Skeletal muscle cell (primary cell): ENCODE measurements at regions not wholly inside any gene's neighbourhood (a gene's known extent, or its start where the extent isn't known, plus 50 kb on each side); places are given as distances from the start of the nearest gene placed in this dataset.

Source experiments
- DNase-seq: peaks from one replicate; pipeline ENCODE4 v3.0.0-alpha.2; 2010; ENCODE audit warnings: low read depth
- H3K4me3 ChIP-seq: 2 replicates; pipeline ENCODE4 v1.5.1; 2011; ENCODE audit warnings: low read depth, mild to moderate bottlenecking, control low read depth, low read length, moderate library complexity

DNA sequence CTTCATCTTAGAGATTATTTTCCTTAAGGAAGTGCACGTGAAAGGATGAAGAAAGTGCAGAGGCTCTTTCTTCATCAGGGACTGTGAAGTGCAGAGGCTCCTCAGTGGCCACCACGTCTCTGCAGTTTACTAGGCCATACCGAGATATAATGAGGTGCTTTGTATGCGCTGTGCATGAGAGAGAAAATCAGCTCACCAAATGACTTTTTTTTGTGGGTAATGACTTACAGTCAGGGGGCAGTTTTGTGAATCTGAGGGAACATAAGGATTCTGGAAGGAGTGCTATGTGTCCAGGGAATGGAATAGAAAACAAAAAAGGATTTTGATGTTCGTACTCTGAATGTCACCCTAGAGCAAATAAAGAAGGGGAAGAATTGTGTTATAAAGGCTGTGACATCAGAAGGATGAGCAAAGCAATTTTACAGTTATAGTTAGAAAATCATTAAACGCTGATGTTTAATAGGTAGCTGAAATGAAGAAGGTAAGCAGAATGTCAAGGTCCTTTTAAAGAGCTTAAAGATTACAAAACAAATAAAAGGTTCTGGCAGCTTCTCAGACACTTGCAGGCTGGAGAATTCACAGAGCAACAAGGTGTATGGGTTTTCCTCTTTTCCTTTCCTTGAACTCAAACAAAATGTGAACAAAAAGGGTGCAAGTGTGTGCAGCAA, 247.5 kb upstream of the NOVA1 start:
- no peak overlapping the region for H3K4me3 ChIP-seq
- DNase-seq, result no peak

DNA sequence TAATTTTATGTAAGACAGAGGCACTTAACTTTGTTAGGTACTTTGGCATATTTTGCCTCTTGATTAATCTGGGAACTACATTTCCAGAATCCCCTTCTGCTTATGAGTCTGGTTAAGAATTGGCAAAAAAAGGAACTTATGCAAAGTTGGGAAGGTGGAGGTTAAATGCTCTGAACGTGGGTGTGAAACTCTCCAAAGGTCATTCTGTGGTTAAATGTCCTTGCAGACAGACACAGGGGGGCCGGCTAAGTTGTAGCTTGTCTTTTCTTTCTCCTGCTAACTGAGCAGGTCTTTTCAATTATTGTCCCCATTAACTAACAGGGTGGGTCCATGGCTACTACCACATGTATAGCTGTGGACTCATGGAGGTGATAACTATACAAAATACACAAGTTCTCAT, 248.6 kb upstream of the NOVA1 start:
- no peak overlapping the region for H3K4me3 ChIP-seq
- peak; percentile 35 for DNase-seq

- H3K4me3 ChIP-seq, result no peak overlapping the region
- no peak for DNase-seq
Observed at GRCh38 chr14:26849514-26849913, 251.7 kb upstream of the NOVA1 start.

DNA sequence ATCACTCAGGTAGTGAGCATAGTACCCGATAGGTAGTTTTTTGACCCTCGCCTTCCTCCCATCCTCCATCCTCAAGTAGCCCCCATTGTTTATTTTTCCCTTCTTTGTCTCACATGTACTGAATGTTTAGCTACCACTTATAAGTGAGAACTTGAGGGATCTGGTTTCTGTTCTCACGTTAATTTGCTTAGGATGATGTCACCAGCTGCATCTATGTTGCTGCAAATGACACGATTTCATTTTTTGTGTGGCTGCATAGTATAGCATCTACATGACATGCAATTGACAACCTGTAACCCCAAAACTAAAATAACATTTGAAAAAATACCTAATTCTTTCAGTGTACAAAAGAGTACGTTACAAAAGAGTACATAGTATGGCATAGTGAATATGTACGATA, 254.0 kb upstream of the NOVA1 start:
- no peak for DNase-seq
- no peak overlapping the region for H3K4me3 ChIP-seq

GRCh38 chr14:26855077-26855753, 257.4 kb upstream of the NOVA1 start:
- no peak for DNase-seq
- H3K4me3 ChIP-seq, result no peak overlapping the region

DNA sequence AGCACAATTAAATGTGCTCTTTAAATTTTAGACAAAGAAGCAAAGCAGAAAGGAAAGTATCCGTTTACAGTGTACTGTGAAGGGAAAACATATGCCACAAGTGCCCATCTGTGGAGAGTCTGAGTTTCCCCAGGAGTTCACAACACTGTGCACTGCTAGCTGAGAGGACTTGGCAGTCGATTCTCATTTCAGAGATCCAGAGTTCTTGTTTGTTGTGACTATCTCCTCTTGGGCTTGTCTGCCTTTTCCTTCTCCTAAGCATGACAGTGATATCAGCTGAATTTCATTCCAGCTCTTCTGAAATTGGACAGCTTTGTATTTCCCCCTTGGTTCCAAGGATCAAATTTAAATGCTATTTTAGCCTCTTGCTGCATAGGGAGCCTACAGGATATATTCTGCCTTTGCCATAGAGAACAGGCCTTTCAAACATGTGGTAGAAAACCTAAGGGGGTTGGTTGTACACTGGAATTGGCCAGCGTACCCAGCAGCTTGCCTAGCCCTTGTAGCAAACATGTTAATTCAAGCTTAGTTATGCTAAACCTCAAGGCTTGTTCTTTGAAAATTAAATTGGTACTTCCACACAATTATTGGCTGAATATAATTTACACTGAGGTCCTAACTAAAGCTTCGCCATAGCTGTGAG, 259.2 kb upstream of the NOVA1 start:
- H3K4me3 ChIP-seq, result no peak overlapping the region
- DNase-seq, result no peak

DNA sequence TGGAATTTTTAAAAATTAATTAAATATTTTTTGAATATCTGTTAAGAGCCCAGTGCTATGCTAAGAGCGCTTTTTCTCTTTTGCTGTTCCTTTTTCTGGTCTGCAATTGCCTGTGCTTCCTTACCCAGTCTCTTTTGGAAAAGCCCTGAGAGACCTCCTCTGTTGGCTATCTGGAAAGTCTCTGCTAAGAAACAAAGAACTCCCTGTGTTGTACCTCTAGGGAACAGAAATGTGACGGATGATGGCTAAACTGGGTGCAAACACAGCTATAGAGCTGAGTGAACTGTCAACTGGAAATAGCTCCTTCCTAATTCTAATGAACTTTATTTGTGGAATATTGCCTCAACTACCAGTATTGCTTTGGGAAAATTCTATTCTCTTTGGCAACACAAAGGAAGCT, 261.6 kb upstream of the NOVA1 start:
- no peak for DNase-seq
- no peak overlapping the region for H3K4me3 ChIP-seq

GRCh38 chr14:26860111-26860510, 262.3 kb upstream of the NOVA1 start:
- H3K4me3 ChIP-seq, result no peak overlapping the region
- DNase-seq, result no peak

- peak; percentile 28 for DNase-seq
- no peak overlapping the region for H3K4me3 ChIP-seq
Observed at GRCh38 chr14:26863736-26864135, 265.9 kb upstream of the NOVA1 start.

GRCh38 chr14:26866721-26867120, 268.9 kb upstream of the NOVA1 start:
- no peak for DNase-seq

GRCh38 chr14:26867171-26867757, 269.4 kb upstream of the NOVA1 start:
- DNase-seq, result no peak
- H3K4me3 ChIP-seq, result no peak overlapping the region

More at GRCh38 chr14:26866721-26867120, 268.9 kb upstream of the NOVA1 start:
- H3K4me3 ChIP-seq, result no peak overlapping the region

DNA sequence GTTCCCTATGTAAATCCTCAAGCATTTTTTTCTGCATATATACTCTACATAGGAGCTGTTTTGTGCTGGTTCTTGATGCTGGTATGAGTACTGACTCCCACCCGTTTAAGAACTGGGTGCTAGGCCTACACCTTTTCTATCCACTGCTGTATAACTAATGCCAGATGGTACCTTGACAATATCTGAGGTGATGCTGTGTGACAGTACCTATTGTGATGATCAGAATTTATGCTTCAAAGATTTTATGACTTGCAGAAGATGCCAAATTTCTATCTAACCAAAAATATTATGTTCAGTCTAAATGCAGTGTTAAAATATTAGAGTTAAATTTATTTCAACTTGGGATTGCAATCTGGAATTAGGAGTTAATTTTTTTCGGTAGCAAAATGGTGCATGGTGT, 272.3 kb upstream of the NOVA1 start:
- DNase-seq, result no peak
- H3K4me3 ChIP-seq, result no peak overlapping the region

GRCh38 chr14:26870722-26871617, 273.1 kb upstream of the NOVA1 start:
- no peak overlapping the region for H3K4me3 ChIP-seq
- DNase-seq, result no peak

- DNase-seq, result peak; percentile 45
- H3K4me3 ChIP-seq, result no peak overlapping the region
Observed at GRCh38 chr14:26872515-26873361, 274.9 kb upstream of the NOVA1 start.

DNA sequence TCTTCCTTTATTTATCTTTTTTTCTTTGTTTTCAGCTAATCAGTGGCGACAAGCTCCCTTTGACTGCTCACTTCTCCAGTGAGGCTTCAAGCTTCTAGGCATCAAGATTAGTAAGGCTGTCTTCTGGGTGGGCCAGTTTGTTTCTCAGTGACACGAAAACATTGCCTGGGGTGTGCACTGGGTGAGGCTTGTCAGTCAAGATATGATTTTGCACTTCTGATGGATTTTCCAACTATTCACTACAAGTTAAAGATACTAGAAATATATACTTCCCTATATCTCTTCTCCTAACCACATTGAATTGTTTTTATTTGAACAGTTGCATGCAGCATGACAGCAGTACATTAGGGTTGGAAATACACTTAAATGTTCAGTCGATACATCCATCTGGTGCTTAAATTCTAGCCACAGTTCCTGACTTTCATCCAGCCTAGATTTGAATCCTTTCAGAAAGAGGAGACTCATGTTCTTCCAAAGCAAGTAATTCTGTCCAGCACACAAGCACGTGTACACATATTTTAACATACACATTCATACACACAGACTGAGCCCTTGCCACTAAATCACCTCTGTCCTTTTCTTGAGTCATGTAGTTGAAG, 275.6 kb upstream of the NOVA1 start:
- no peak for DNase-seq

GRCh38 chr14:26887847-26888246, 290.0 kb upstream of the NOVA1 start:
- H3K4me3 ChIP-seq, result no peak overlapping the region
- no peak for DNase-seq

More for the DNA sequence above, 275.6 kb upstream of the NOVA1 start:
- H3K4me3 ChIP-seq, result no peak overlapping the region

GRCh38 chr14:26888592-26888991, 290.8 kb upstream of the NOVA1 start:
- no peak overlapping the region for H3K4me3 ChIP-seq

DNA sequence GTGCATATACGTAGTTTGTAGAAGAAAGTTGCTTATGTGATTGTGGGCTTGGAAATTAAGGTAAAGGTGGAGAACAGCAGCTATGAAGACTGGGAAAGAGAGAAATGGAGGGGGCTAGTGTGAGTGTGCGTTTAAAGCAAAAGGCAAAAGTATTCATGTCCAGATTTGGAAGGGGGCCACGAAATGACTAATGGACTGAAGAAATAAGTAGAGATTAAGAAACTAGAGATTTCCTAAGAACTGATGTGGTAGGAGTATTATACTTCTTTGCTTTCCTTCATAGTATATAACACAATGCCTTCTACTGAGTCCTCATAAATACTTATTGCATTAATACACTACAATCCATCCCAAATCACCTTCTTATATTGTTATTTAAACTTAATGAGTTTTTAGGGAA, 298.6 kb upstream of the NOVA1 start:
- peak; percentile 80 for DNase-seq
- H3K4me3 ChIP-seq, result no peak overlapping the region

More at GRCh38 chr14:26888592-26888991, 290.8 kb upstream of the NOVA1 start:
- no peak for DNase-seq
